Gastrocnemius medialis (tissue), 4 donors: ENCODE measurements at regions not wholly inside any gene's neighbourhood (a gene's known extent, or its start where the extent isn't known, plus 50 kb on each side); places are given as distances from the start of the nearest gene placed in this dataset.

ENCODE experiments used
- POLR2A ChIP-seq, 2 donors: fragments of 450-650 bp; IDR thresholded peaks; one replicate each; pipeline ENCODE4 v1.6.1; 2017; ENCODE audit warnings: antibody characterized with exemption in 2 of 2, mild to moderate bottlenecking in 2 of 2, moderate library complexity in 2 of 2
- TF ChIP-seq, protein P1 (sequence below), 5 experiments: fragments of 450-650 bp in 3 of 5; fragments of 200-600 bp in 2 of 5; sonication (generic) in 2 of 5; IDR thresholded peaks in 4 of 5; conservative IDR thresholded peaks in 1 of 5; 1 replicate in 4 of 5; 2 replicates in 1 of 5; pipeline ENCODE4 v1.5.1; 2016 to 2019; ENCODE audit warnings: antibody characterized with exemption in 5 of 5, mild to moderate bottlenecking in 3 of 5, moderate library complexity in 3 of 5

DNA sequence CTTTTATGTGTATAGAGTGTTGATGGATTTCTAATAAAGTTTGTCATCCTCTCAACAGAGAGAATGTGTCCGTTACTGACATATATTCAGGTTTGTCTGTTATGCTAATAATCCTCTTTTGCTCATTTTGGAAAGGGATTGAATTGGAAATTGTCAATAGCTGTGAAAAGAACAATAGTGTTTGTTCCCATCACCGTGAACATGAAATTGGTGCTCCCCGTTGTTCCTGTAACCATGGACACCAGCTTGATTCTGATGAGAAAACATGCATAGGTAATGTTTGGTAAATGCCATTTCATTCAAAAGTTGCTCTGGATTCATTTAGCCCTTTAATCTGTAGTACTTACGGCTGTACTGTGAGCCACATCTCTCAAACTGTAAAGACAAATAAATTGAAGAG lies 707.0 kb upstream of the GOLIM4 start:
- TF ChIP-seq, protein P1, sequence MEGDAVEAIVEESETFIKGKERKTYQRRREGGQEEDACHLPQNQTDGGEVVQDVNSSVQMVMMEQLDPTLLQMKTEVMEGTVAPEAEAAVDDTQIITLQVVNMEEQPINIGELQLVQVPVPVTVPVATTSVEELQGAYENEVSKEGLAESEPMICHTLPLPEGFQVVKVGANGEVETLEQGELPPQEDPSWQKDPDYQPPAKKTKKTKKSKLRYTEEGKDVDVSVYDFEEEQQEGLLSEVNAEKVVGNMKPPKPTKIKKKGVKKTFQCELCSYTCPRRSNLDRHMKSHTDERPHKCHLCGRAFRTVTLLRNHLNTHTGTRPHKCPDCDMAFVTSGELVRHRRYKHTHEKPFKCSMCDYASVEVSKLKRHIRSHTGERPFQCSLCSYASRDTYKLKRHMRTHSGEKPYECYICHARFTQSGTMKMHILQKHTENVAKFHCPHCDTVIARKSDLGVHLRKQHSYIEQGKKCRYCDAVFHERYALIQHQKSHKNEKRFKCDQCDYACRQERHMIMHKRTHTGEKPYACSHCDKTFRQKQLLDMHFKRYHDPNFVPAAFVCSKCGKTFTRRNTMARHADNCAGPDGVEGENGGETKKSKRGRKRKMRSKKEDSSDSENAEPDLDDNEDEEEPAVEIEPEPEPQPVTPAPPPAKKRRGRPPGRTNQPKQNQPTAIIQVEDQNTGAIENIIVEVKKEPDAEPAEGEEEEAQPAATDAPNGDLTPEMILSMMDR (IDR thresholded peaks at IDR 0.05 in 4 of 5, conservative IDR thresholded peaks at IDR 0.05 in 1 of 5) = no peak
- no peak for TF ChIP-seq POLR2A (IDR thresholded peaks at IDR 0.05)
